ENCODE measurements at regions not wholly inside any gene's neighbourhood (a gene's known extent, or its start where the extent isn't known, plus 50 kb on each side); places are given as distances from the start of the nearest gene placed in this dataset.

- Histone ChIP-seq H3K9ac (ENCODE audit: insufficient read length) (no peak overlapping the region), H3K9me3 (ENCODE audit: low read depth, low read length) (no peaks in the 10 kb centered on the region), H3K4me3 (no peak overlapping the region), H3K27ac (no peak overlapping the region), H3K36me3 (ENCODE audit: insufficient read depth, low read length) (no peaks in the 10 kb centered on the region)
- no peak for TF ChIP-seq POLR2AphosphoS5 (IDR thresholded peaks at IDR 0.05; ENCODE audit: borderline replicate concordance, low read depth, low read length)
- no peak for TF ChIP-seq EZH2 (IDR thresholded peaks at IDR 0.05)
- no peak for TF ChIP-seq FOXP2 (optimal IDR thresholded peaks at IDR 0.05; ENCODE audit: control extremely low read depth, extremely low read length, insufficient read depth)
- no peak for DNase-seq (ENCODE audit: low read depth, low spot score)
Observed at GRCh38 chr6:145318952-145319351, 416.4 kb downstream of the EPM2A start.

GRCh38 chr6:145319605-145320004 lies 415.7 kb downstream of the EPM2A start:
- no peak overlapping the region for H3K27ac ChIP-seq
- H3K9ac ChIP-seq (ENCODE audit: insufficient read length), result no peak overlapping the region
- H3K9me3 ChIP-seq (ENCODE audit: low read depth, low read length), result no peaks in the 10 kb centered on the region
- TF ChIP-seq EZH2 (IDR thresholded peaks at IDR 0.05) (no peak), POLR2AphosphoS5 (IDR thresholded peaks at IDR 0.05; ENCODE audit: borderline replicate concordance, low read depth, low read length) (no peak), FOXP2 (optimal IDR thresholded peaks at IDR 0.05; ENCODE audit: control extremely low read depth, extremely low read length, insufficient read depth) (no peak)
- no peak for DNase-seq (ENCODE audit: low read depth, low spot score)
- H3K4me3 ChIP-seq, result no peak overlapping the region
- H3K36me3 ChIP-seq (ENCODE audit: insufficient read depth, low read length), result no peaks in the 10 kb centered on the region

- Histone ChIP-seq H3K9ac (ENCODE audit: insufficient read length) (no peak overlapping the region), H3K27ac (no peak overlapping the region), H3K36me3 (ENCODE audit: insufficient read depth, low read length) (no peaks in the 10 kb centered on the region), H3K4me3 (no peak overlapping the region), H3K9me3 (ENCODE audit: low read depth, low read length) (no peaks in the 10 kb centered on the region)
- TF ChIP-seq FOXP2 (optimal IDR thresholded peaks at IDR 0.05; ENCODE audit: control extremely low read depth, extremely low read length, insufficient read depth) (no peak), EZH2 (IDR thresholded peaks at IDR 0.05) (no peak), POLR2AphosphoS5 (IDR thresholded peaks at IDR 0.05; ENCODE audit: borderline replicate concordance, low read depth, low read length) (no peak)
- no peak for DNase-seq (ENCODE audit: low read depth, low spot score)
Observed at GRCh38 chr6:145323646-145324045, 411.7 kb downstream of the EPM2A start.

DNA sequence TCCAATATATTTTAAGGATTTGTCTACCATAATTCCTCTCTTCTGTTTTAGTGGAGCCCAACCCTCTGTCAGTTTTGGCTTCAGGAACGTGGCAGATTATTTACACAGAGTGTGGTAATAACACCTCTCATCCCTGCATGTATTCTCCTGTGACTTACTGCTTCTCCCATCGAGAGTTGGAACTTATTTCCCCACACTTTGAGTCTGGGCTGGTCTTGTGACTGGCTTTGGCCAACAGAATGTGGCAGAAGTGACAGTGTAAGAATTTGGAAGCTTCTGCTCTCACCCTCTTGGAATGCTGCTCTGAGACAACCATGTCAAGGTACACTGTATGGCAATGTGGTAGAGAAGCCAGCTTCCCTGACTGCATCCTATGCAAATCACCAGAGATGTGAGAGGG lies 407.7 kb downstream of the EPM2A start:
- Histone ChIP-seq H3K27ac (no peak overlapping the region), H3K9ac (ENCODE audit: insufficient read length) (no peak overlapping the region), H3K36me3 (ENCODE audit: insufficient read depth, low read length) (no peaks in the 10 kb centered on the region), H3K9me3 (ENCODE audit: low read depth, low read length) (no peaks in the 10 kb centered on the region), H3K4me3 (no peak overlapping the region)
- no peak for DNase-seq (ENCODE audit: low read depth, low spot score)
- TF ChIP-seq EZH2 (IDR thresholded peaks at IDR 0.05) (no peak), POLR2AphosphoS5 (IDR thresholded peaks at IDR 0.05; ENCODE audit: borderline replicate concordance, low read depth, low read length) (no peak), FOXP2 (optimal IDR thresholded peaks at IDR 0.05; ENCODE audit: control extremely low read depth, extremely low read length, insufficient read depth) (no peak)

GRCh38 chr6:145329257-145329656 lies 406.1 kb downstream of the EPM2A start:
- H3K36me3 ChIP-seq (ENCODE audit: insufficient read depth, low read length), result no peaks in the 10 kb centered on the region

DNA sequence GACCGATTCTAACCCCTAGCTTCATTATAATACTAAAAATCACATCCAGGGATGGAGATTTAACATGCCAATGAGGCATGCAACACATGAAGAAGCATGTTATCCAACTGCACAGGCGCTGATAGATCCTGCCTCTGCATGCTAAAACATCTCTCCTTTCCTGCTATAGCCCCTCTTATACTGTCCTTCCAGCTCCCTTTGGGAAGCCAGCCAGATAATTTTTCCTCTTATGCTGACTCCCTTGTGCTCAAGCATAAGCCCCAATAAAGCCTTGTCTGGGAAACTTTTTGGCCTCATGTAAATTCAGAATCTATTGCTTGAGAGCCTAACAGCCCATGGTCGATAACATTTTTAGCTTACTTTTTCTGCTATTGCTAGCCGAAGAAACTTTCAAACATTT lies 404.3 kb downstream of the EPM2A start:
- no peaks in the 10 kb centered on the region for H3K36me3 ChIP-seq (ENCODE audit: insufficient read depth, low read length)
- no peak overlapping the region for H3K9ac ChIP-seq (ENCODE audit: insufficient read length)
- no peaks in the 10 kb centered on the region for H3K9me3 ChIP-seq (ENCODE audit: low read depth, low read length)
- no peak for DNase-seq (ENCODE audit: low read depth, low spot score)
- TF ChIP-seq POLR2AphosphoS5 (IDR thresholded peaks at IDR 0.05; ENCODE audit: borderline replicate concordance, low read depth, low read length) (no peak), FOXP2 (optimal IDR thresholded peaks at IDR 0.05; ENCODE audit: control extremely low read depth, extremely low read length, insufficient read depth) (no peak), EZH2 (IDR thresholded peaks at IDR 0.05) (no peak)
- H3K4me3 ChIP-seq, result no peak overlapping the region
- H3K27ac ChIP-seq, result no peak overlapping the region

More at GRCh38 chr6:145329257-145329656, 406.1 kb downstream of the EPM2A start:
- Histone ChIP-seq H3K27ac (no peak overlapping the region), H3K9ac (ENCODE audit: insufficient read length) (no peak overlapping the region), H3K9me3 (ENCODE audit: low read depth, low read length) (no peaks in the 10 kb centered on the region), H3K4me3 (no peak overlapping the region)
- no peak for TF ChIP-seq EZH2 (IDR thresholded peaks at IDR 0.05)
- TF ChIP-seq POLR2AphosphoS5 (IDR thresholded peaks at IDR 0.05; ENCODE audit: borderline replicate concordance, low read depth, low read length), result no peak
- no peak for TF ChIP-seq FOXP2 (optimal IDR thresholded peaks at IDR 0.05; ENCODE audit: control extremely low read depth, extremely low read length, insufficient read depth)
- DNase-seq (ENCODE audit: low read depth, low spot score), result no peak

DNA sequence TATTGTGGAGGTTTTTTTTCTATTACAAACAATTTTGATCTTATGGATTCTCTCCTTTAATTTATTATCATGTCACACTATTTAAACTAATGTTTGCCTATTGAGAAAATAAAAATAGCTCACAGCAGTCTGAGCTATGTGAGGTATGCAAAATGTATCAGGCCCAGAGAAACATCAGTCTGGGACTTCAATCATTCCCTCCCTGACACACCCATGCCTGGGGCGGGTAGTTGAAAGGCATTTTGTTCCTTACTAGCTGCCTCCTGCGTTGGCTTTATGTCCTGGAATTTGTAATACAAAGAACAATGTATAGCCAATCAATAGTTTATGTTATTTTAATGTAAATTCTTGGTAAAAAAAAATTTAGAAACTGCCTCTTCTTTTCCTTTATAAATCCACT lies 403.3 kb downstream of the EPM2A start:
- Histone ChIP-seq H3K27ac (no peak overlapping the region), H3K36me3 (ENCODE audit: insufficient read depth, low read length) (no peaks in the 10 kb centered on the region), H3K4me3 (no peak overlapping the region), H3K9me3 (ENCODE audit: low read depth, low read length) (no peaks in the 10 kb centered on the region), H3K9ac (ENCODE audit: insufficient read length) (no peak overlapping the region)
- no peak for DNase-seq (ENCODE audit: low read depth, low spot score)
- TF ChIP-seq FOXP2 (optimal IDR thresholded peaks at IDR 0.05; ENCODE audit: control extremely low read depth, extremely low read length, insufficient read depth) (no peak), POLR2AphosphoS5 (IDR thresholded peaks at IDR 0.05; ENCODE audit: borderline replicate concordance, low read depth, low read length) (no peak), EZH2 (IDR thresholded peaks at IDR 0.05) (no peak)

GRCh38 chr6:145336119-145336518 lies 399.2 kb downstream of the EPM2A start:
- no peaks in the 10 kb centered on the region for H3K36me3 ChIP-seq (ENCODE audit: insufficient read depth, low read length)
- no peak for TF ChIP-seq POLR2AphosphoS5 (IDR thresholded peaks at IDR 0.05; ENCODE audit: borderline replicate concordance, low read depth, low read length)
- TF ChIP-seq EZH2 (IDR thresholded peaks at IDR 0.05), result no peak
- no peak for TF ChIP-seq FOXP2 (optimal IDR thresholded peaks at IDR 0.05; ENCODE audit: control extremely low read depth, extremely low read length, insufficient read depth)
- H3K9ac ChIP-seq (ENCODE audit: insufficient read length), result no peak overlapping the region
- H3K4me3 ChIP-seq, result no peak overlapping the region
- H3K9me3 ChIP-seq (ENCODE audit: low read depth, low read length), result no peaks in the 10 kb centered on the region
- no peak overlapping the region for H3K27ac ChIP-seq
- DNase-seq (ENCODE audit: low read depth, low spot score), result no peak

DNA sequence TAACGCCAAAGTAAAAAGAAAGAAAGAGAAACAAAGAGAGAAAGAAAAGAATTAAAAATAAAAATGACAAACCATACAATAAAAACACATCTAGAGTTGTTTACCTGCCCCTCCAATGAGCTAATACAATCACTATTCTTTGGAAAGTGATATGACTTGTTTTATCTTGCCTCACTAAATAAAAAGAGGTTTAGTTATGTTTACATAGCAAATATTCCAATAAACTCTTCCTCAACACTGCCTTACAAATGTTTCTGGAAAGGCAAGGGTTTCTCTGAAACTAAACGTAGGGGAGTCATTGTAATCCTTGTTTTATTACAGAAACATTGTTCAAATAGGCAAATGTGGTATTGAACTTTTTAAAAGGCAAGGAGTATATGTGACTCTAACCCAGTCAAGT lies 396.2 kb downstream of the EPM2A start:
- Histone ChIP-seq H3K36me3 (ENCODE audit: insufficient read depth, low read length) (no peaks in the 10 kb centered on the region), H3K4me3 (no peak overlapping the region), H3K9ac (ENCODE audit: insufficient read length) (no peak overlapping the region), H3K27ac (no peak overlapping the region), H3K9me3 (ENCODE audit: low read depth, low read length) (no peaks in the 10 kb centered on the region)
- DNase-seq (ENCODE audit: low read depth, low spot score), result no peak
- TF ChIP-seq POLR2AphosphoS5 (IDR thresholded peaks at IDR 0.05; ENCODE audit: borderline replicate concordance, low read depth, low read length), result no peak
- no peak for TF ChIP-seq FOXP2 (optimal IDR thresholded peaks at IDR 0.05; ENCODE audit: control extremely low read depth, extremely low read length, insufficient read depth)
- TF ChIP-seq EZH2 (IDR thresholded peaks at IDR 0.05), result no peak

Measured in SK-N-MC (cell line).